Body of pancreas (tissue), 4 donors: ENCODE measurements at regions not wholly inside any gene's neighbourhood (a gene's known extent, or its start where the extent isn't known, plus 50 kb on each side); places are given as distances from the start of the nearest gene placed in this dataset.

ENCODE experiments used
- POLR2A ChIP-seq, 3 donors: fragments of 450-650 bp; IDR thresholded peaks; one replicate each; pipeline ENCODE4 v1.6.1; 2016; ENCODE audit warnings: antibody characterized with exemption in 3 of 3, mild to moderate bottlenecking in 2 of 3
- TF ChIP-seq, protein P1 (sequence below), 7 experiments: fragments of 450-650 bp in 4 of 7; fragments of 200-600 bp in 3 of 7; sonication (generic) in 3 of 7; IDR thresholded peaks; one replicate each; pipeline ENCODE4 v1.5.1; 2016 to 2019; ENCODE audit warnings: antibody characterized with exemption in 7 of 7

DNA sequence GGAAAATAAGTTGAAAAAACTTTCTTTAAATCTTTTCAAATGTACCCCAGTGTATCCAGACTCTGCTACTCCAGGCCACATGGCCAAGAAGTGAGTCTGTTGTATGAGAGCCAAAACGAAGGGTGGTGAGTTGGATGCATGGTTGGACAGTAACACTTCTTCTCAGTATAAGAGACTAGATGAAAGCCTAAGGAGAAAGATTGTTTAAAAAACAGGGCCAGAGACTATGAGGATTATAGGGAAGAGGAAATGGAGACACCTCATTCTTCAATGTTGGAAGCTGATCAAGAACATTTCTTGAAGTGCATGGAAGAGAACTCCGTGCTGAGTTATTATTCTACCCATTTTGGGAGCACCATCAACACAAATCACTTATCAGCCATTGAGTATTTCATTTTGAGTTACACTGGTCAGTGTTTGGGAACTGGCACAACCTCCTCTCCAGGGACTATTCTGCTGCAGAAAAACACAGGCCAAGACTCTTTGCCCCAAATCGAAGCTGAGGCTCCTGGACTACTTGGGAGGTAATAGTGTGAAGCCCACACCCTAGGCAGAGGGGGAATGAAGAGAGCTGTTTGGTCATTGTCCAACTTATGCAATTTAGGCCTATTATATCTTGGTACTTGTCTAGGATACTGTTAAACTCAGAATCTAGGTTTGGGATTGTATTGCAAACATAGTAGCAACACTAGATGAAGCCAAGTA is 123.0 kb upstream of the SEC61G start:
- TF ChIP-seq POLR2A (IDR thresholded peaks at IDR 0.05) = no peak
- TF ChIP-seq, protein P1, sequence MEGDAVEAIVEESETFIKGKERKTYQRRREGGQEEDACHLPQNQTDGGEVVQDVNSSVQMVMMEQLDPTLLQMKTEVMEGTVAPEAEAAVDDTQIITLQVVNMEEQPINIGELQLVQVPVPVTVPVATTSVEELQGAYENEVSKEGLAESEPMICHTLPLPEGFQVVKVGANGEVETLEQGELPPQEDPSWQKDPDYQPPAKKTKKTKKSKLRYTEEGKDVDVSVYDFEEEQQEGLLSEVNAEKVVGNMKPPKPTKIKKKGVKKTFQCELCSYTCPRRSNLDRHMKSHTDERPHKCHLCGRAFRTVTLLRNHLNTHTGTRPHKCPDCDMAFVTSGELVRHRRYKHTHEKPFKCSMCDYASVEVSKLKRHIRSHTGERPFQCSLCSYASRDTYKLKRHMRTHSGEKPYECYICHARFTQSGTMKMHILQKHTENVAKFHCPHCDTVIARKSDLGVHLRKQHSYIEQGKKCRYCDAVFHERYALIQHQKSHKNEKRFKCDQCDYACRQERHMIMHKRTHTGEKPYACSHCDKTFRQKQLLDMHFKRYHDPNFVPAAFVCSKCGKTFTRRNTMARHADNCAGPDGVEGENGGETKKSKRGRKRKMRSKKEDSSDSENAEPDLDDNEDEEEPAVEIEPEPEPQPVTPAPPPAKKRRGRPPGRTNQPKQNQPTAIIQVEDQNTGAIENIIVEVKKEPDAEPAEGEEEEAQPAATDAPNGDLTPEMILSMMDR (IDR thresholded peaks at IDR 0.05) = no peak
